ENCODE measurements at regions not wholly inside any gene's neighbourhood (a gene's known extent, or its start where the extent isn't known, plus 50 kb on each side); places are given as distances from the start of the nearest gene placed in this dataset.

- Mint-ChIP-seq H3K27ac (ENCODE audit: unreplicated experiment) (no peak overlapping the region), H3K36me3 (ENCODE audit: low read depth) (no peaks in the 10 kb centered on the region), H3K4me3 (ENCODE audit: unreplicated experiment) (no peak overlapping the region), H3K27me3 (ENCODE audit: low read depth) (peaks cover 6% of the 10 kb centered on the region), H3K9me3 (ENCODE audit: low read depth) (peaks cover 2% of the 10 kb centered on the region), H3K4me1 (ENCODE audit: low read depth) (no peaks in the 10 kb centered on the region)
- no peak for DNase-seq (ENCODE audit: low spot score)
- no peak for TF ChIP-seq CTCF (IDR thresholded peaks at IDR 0.05)
Measured at GRCh38 chr1:221230605-221231004, 351.4 kb downstream of the HLX start.

GRCh38 chr1:221234791-221235190 lies 355.5 kb downstream of the HLX start:
- H3K27ac Mint-ChIP-seq (ENCODE audit: unreplicated experiment) = no peak overlapping the region
- TF ChIP-seq CTCF (IDR thresholded peaks at IDR 0.05) = no peak
- no peaks in the 10 kb centered on the region for H3K36me3 Mint-ChIP-seq (ENCODE audit: low read depth)
- no peaks in the 10 kb centered on the region for H3K4me1 Mint-ChIP-seq (ENCODE audit: low read depth)
- H3K4me3 Mint-ChIP-seq (ENCODE audit: unreplicated experiment) = no peak overlapping the region
- DNase-seq (ENCODE audit: low spot score) = no peak
- peaks cover 11% of the 10 kb centered on the region for H3K27me3 Mint-ChIP-seq (ENCODE audit: low read depth)
- H3K9me3 Mint-ChIP-seq (ENCODE audit: low read depth) = peaks cover 2% of the 10 kb centered on the region

- peaks cover 11% of the 10 kb centered on the region for H3K27me3 Mint-ChIP-seq (ENCODE audit: low read depth)
- H3K36me3 Mint-ChIP-seq (ENCODE audit: low read depth) = no peaks in the 10 kb centered on the region
- no peak overlapping the region for H3K4me3 Mint-ChIP-seq (ENCODE audit: unreplicated experiment)
- no peaks in the 10 kb centered on the region for H3K4me1 Mint-ChIP-seq (ENCODE audit: low read depth)
- H3K9me3 Mint-ChIP-seq (ENCODE audit: low read depth) = peaks cover 2% of the 10 kb centered on the region
- no peak for DNase-seq (ENCODE audit: low spot score)
- TF ChIP-seq CTCF (IDR thresholded peaks at IDR 0.05) = no peak
- no peak overlapping the region for H3K27ac Mint-ChIP-seq (ENCODE audit: unreplicated experiment)
Measured at GRCh38 chr1:221237587-221237986, 358.3 kb downstream of the HLX start.

- H3K4me3 Mint-ChIP-seq (ENCODE audit: unreplicated experiment) = no peak overlapping the region
- no peaks in the 10 kb centered on the region for H3K9me3 Mint-ChIP-seq (ENCODE audit: low read depth)
- peaks cover 9% of the 10 kb centered on the region for H3K27me3 Mint-ChIP-seq (ENCODE audit: low read depth)
- no peak for TF ChIP-seq CTCF (IDR thresholded peaks at IDR 0.05)
- no peak overlapping the region for H3K27ac Mint-ChIP-seq (ENCODE audit: unreplicated experiment)
- no peak for DNase-seq (ENCODE audit: low spot score)
- no peaks in the 10 kb centered on the region for H3K4me1 Mint-ChIP-seq (ENCODE audit: low read depth)
- no peaks in the 10 kb centered on the region for H3K36me3 Mint-ChIP-seq (ENCODE audit: low read depth)
Measured at GRCh38 chr1:221239181-221239580, 359.9 kb downstream of the HLX start.

GRCh38 chr1:221239792-221240191 lies 360.5 kb downstream of the HLX start:
- no peak for DNase-seq (ENCODE audit: low spot score)
- Mint-ChIP-seq H3K27ac (ENCODE audit: unreplicated experiment) (no peak overlapping the region), H3K4me3 (ENCODE audit: unreplicated experiment) (no peak overlapping the region), H3K4me1 (ENCODE audit: low read depth) (no peaks in the 10 kb centered on the region), H3K36me3 (ENCODE audit: low read depth) (no peaks in the 10 kb centered on the region), H3K27me3 (ENCODE audit: low read depth) (peaks cover 9% of the 10 kb centered on the region), H3K9me3 (ENCODE audit: low read depth) (no peaks in the 10 kb centered on the region)
- TF ChIP-seq CTCF (IDR thresholded peaks at IDR 0.05) = no peak
